GM12878 (cell line): ENCODE measurements at regions not wholly inside any gene's neighbourhood (a gene's known extent, or its start where the extent isn't known, plus 50 kb on each side); places are given as distances from the start of the nearest gene placed in this dataset.

Experiments used
- ATAC-seq: fragments of 200-7000 bp; cut with Tn5 transposase; 3 replicates; pipeline ENCODE4 v1.9.1; 2020; ENCODE audit warnings: mild to moderate bottlenecking, moderate library complexity
- BruUV-seq: library from RNA; stranded (reverse); fragments of 400-500 nt; replicated peaks from 2 replicates; lab custom pipeline; 2021; lab: Mats Ljungman, UMichigan
- CTCF ChIA-PET: fragments of 300-600 bp; sonication (Branson Sonifier 250); formaldehyde crosslinking; extraction: SDS; loops from one replicate; lab custom pipeline; 2021; ENCODE audit warnings: inconsistent platforms; lab: Yijun Ruan, JAX
- POLR2A ChIA-PET: fragments of 350-600 bp; formaldehyde crosslinking; extraction: SDS; loops from one replicate; lab custom pipeline; 2021; ENCODE audit warnings: inconsistent platforms; lab: Charles Lee
- RAD21 ChIA-PET: fragments of 300-600 bp; sonication (Branson Sonifier 250); formaldehyde crosslinking; loops from one replicate; lab custom pipeline; 2023; ENCODE audit warnings: antibody characterized with exemption; ENCODE audit not compliant: unreplicated experiment; lab: Charles Lee
- SMC1A ChIA-PET: fragments of 300-600 bp; sonication (Branson Sonifier 250); formaldehyde crosslinking; loops from one replicate; lab custom pipeline; 2023; ENCODE audit not compliant: unreplicated experiment, uncharacterized antibody; lab: Charles Lee
- DNase-seq: peaks from one replicate; pipeline ENCODE4 v3.0.0-alpha.2; 2011; ENCODE audit warnings: low read depth, low spot score
- FAIRE-seq: peaks from 3 replicates; lab custom pipeline; 2011; peaks lifted over from hg19 to GRCh38; lab: Jason Lieb, UNC
- H2AFZ ChIP-seq: 2 replicates; pipeline ENCODE4 v1.6.0; 2011; ENCODE audit warnings: low read depth, low read length, control low read depth; ENCODE audit not compliant: control insufficient read depth
- H3K27ac ChIP-seq: 2 replicates; pipeline ENCODE4 v1.5.1; 2011; ENCODE audit warnings: control low read depth; ENCODE audit not compliant: control insufficient read depth, insufficient read depth
- H3K27me3 ChIP-seq, 2 experiments: replicated peaks in 1 of 2; 2 replicates each; pipeline versions ENCODE4 v1.6.0 to v1.6.1; 2011; ENCODE audit warnings: low read length in 1 of 2; ENCODE audit not compliant: control insufficient read depth in 2 of 2, insufficient read depth in 2 of 2
- H3K36me3 ChIP-seq, 2 experiments: 2 replicates each; pipeline ENCODE4 v1.5.1; 2011; ENCODE audit warnings: low read length in 1 of 2; ENCODE audit not compliant: control insufficient read depth in 2 of 2, insufficient read depth in 2 of 2
- H3K4me1 ChIP-seq: 2 replicates; pipeline ENCODE4 v1.6.1; 2011; ENCODE audit warnings: mild to moderate bottlenecking, low read length, moderate library complexity, mixed read lengths; ENCODE audit not compliant: control insufficient read depth, insufficient read depth
- H3K4me2 ChIP-seq: 2 replicates; pipeline ENCODE4 v1.6.0; 2011; ENCODE audit warnings: control low read depth; ENCODE audit not compliant: control insufficient read depth, insufficient read depth
- H3K4me3 ChIP-seq: fragments of 200-600 bp; sonication (generic); 2 replicates; pipeline ENCODE4 v1.5.1; 2016
- H3K79me2 ChIP-seq: 2 replicates; pipeline ENCODE4 v1.6.0; 2011; ENCODE audit warnings: low read length; ENCODE audit not compliant: control insufficient read depth, insufficient read depth
- H3K9ac ChIP-seq: 2 replicates; pipeline ENCODE4 v1.8.0; 2011; ENCODE audit warnings: low read length, control low read depth, mixed read lengths; ENCODE audit not compliant: control insufficient read depth, insufficient read depth
- H3K9me3 ChIP-seq: replicated peaks from 3 replicates; pipeline ENCODE4 v1.5.1; 2011; ENCODE audit warnings: mild to moderate bottlenecking, low read length; ENCODE audit not compliant: control insufficient read depth, insufficient read depth
- H4K20me1 ChIP-seq: 2 replicates; pipeline ENCODE4 v1.6.0; 2011; ENCODE audit not compliant: control insufficient read depth, insufficient read depth
- CEBPB ChIP-seq, 2 experiments: fragments of 150-350 bp in 1 of 2; IDR thresholded peaks; 2 replicates each; pipeline ENCODE4 v1.6.1; 2012 to 2014; ENCODE audit warnings: low read depth in 2 of 2, low read length in 2 of 2, borderline replicate concordance in 1 of 2, inconsistent platforms in 1 of 2
- FOXK2 ChIP-seq: fragments of 450-650 bp; IDR thresholded peaks from 2 replicates; pipeline ENCODE4 v1.6.1; 2017; ENCODE audit warnings: mild to moderate bottlenecking, moderate library complexity
- FOXM1 ChIP-seq: IDR thresholded peaks from 2 replicates; pipeline ENCODE4 v1.6.1; 2012; ENCODE audit warnings: low read depth, mild to moderate bottlenecking, inconsistent platforms, low read length, moderate library complexity
- GATAD2B ChIP-seq: fragments of 450-650 bp; conservative IDR thresholded peaks from 2 replicates; pipeline ENCODE4 v1.6.1; 2017; ENCODE audit warnings: low read depth, mild to moderate bottlenecking, moderate library complexity
- IKZF2 ChIP-seq, 2 experiments: fragments of 450-650 bp; IDR thresholded peaks; 2 replicates each; pipeline ENCODE4 v1.6.1; 2017; ENCODE audit warnings: mild to moderate bottlenecking in 2 of 2, moderate library complexity in 2 of 2
- IRF4 ChIP-seq: IDR thresholded peaks from 2 replicates; pipeline ENCODE4 v1.6.1; 2011; ENCODE audit warnings: low read depth, low read length
- KDM1A ChIP-seq: fragments of 200-600 bp; sonication (generic); IDR thresholded peaks from 2 replicates; pipeline ENCODE4 v1.6.1; 2016; ENCODE audit warnings: borderline replicate concordance
- MLLT1 ChIP-seq: fragments of 450-650 bp; IDR thresholded peaks from 2 replicates; pipeline ENCODE4 v1.6.1; 2016; ENCODE audit warnings: mild to moderate bottlenecking
- MYB ChIP-seq: fragments of 150-350 bp; IDR thresholded peaks from 2 replicates; pipeline ENCODE4 v1.6.1; 2014; ENCODE audit warnings: mild to moderate bottlenecking, low read depth, low read length, borderline replicate concordance
- NBN ChIP-seq: fragments of 450-650 bp; IDR thresholded peaks from 2 replicates; pipeline ENCODE4 v1.6.1; 2016
- NFYA ChIP-seq: IDR thresholded peaks from 2 replicates; pipeline ENCODE4 v1.6.1; 2011; ENCODE audit warnings: low read depth, mild to moderate bottlenecking, low read length, improper control_type of control experiment, borderline replicate concordance
- NR2C2 ChIP-seq: IDR thresholded peaks from 2 replicates; pipeline ENCODE4 v1.6.1; 2011; ENCODE audit warnings: borderline replicate concordance, low read depth; ENCODE audit not compliant: control insufficient read depth, insufficient read length
- POLR2AphosphoS5 ChIP-seq: IDR thresholded peaks from 2 replicates; pipeline ENCODE4 v1.6.1; 2011; ENCODE audit warnings: mild to moderate bottlenecking, low read length, inconsistent platforms
- RELA ChIP-seq: fragments of 450-650 bp; IDR thresholded peaks from 2 replicates; pipeline ENCODE4 v1.8.0; 2014; ENCODE audit warnings: borderline replicate concordance; ENCODE audit not compliant: partially characterized antibody
- RFX5 ChIP-seq: IDR thresholded peaks from 2 replicates; pipeline ENCODE4 v1.6.1; 2011; ENCODE audit warnings: low read depth, low read length, improper control_type of control experiment
- SIN3A ChIP-seq: IDR thresholded peaks from 2 replicates; pipeline ENCODE4 v1.6.1; 2012; ENCODE audit warnings: low read depth, low read length, improper control_type of control experiment
- ZNF207 ChIP-seq: fragments of 450-650 bp; IDR thresholded peaks from 2 replicates; pipeline ENCODE4 v1.6.1; 2014; ENCODE audit warnings: antibody characterized with exemption, mild to moderate bottlenecking, borderline replicate concordance
- WGBS: methylation state at CpG from one replicate; pipeline ENCODE4 v1.1.6; 2016; ENCODE audit warnings: low lambda C conversion rate; ENCODE audit not compliant: insufficient replicate concordance, insufficient coverage; ENCODE audit errors: missing lambda C conversion rate; 5-methylcytosine and 5-hydroxymethylcytosine counted together
- in situ Hi-C: fragments of 300-500 bp; cut with MboI; formaldehyde crosslinking; loops from 9 replicates; pipeline ENCODE4 v1.14.3; 2018; ENCODE audit warnings: mixed read lengths
- intact Hi-C: fragments of 100-400 bp; cut with micrococcal nuclease; formaldehyde crosslinking; loops from one replicate; pipeline ENCODE4 v1.14.2; 2022; ENCODE audit not compliant: unreplicated experiment

- H2AFZ ChIP-seq = no peak overlapping the region
- H3K4me3 ChIP-seq = no peak overlapping the region
- H4K20me1 ChIP-seq = no peaks in the 10 kb centered on the region
- ChIA-PET SMC1A (no interaction called here), POLR2A (no interaction called here), RAD21 (no interaction called here)
- WGBS = 0% methylated on average over 3 of the region's 3 CpGs
- no peak overlapping the region for H3K9ac ChIP-seq
- H3K27ac ChIP-seq = no peak overlapping the region
- no peak for ATAC-seq
- no peaks in the 10 kb centered on the region for H3K9me3 ChIP-seq
- in situ Hi-C loops (no loop called here), intact Hi-C loops (no loop called here)
- H3K4me2 ChIP-seq = no peak overlapping the region
- no TSS peak for BruUV-seq
- no peak for TF ChIP-seq ZNF207
- no peak for TF ChIP-seq NR2C2
- no peak for TF ChIP-seq MLLT1
- TF ChIP-seq CEBPB (IDR thresholded peaks at IDR 0.05; ENCODE audit: borderline replicate concordance in 1 of 2, low read depth in 2 of 2, low read length in 2 of 2) = no peak
- no peak for TF ChIP-seq FOXK2
- no peak for TF ChIP-seq IRF4
- TF ChIP-seq RELA = no peak
- no peak for TF ChIP-seq NBN
- TF ChIP-seq SIN3A = no peak
- TF ChIP-seq KDM1A = no peak
- TF ChIP-seq RFX5 = no peak
- TF ChIP-seq IKZF2 (IDR thresholded peaks at IDR 0.05) = no peak
- TF ChIP-seq GATAD2B = no peak
- TF ChIP-seq POLR2AphosphoS5 = no peak
- TF ChIP-seq NFYA = no peak
- no peak for TF ChIP-seq MYB
- no peak for TF ChIP-seq FOXM1
- TF ChIP-seq, all 136 proteins: peak for 0
- no peaks in the 10 kb centered on the region for H3K27me3 ChIP-seq
- H3K36me3 ChIP-seq = no peaks in the 10 kb centered on the region
- H3K79me2 ChIP-seq = no peaks in the 10 kb centered on the region
- CTCF ChIA-PET = no interaction called here
- H3K4me1 ChIP-seq = no peaks in the 10 kb centered on the region
- no peak for DNase-seq
- no peak for FAIRE-seq
These were observed 106.1 kb upstream of the CHODL start for GRCh38 chr21:18138507-18138906.
